ENCODE measurements at regions not wholly inside any gene's neighbourhood (a gene's known extent, or its start where the extent isn't known, plus 50 kb on each side); places are given as distances from the start of the nearest gene placed in this dataset.

GRCh38 chr19:30667746-30668145 is 295.6 kb downstream of the ZNF536 start:
- TF ChIP-seq GATA3 (IDR thresholded peaks at IDR 0.05; ENCODE audit: low read depth, low read length): no peak
- no peak for TF ChIP-seq GATA2 (IDR thresholded peaks at IDR 0.05; ENCODE audit: low read depth, low read length)

GRCh38 chr19:30667227-30667626 is 295.0 kb downstream of the ZNF536 start:
- TF ChIP-seq GATA2 (IDR thresholded peaks at IDR 0.05; ENCODE audit: low read depth, low read length) (no peak), GATA3 (IDR thresholded peaks at IDR 0.05; ENCODE audit: low read depth, low read length) (no peak)

GRCh38 chr19:30666301-30666803 is 294.2 kb downstream of the ZNF536 start:
- no peak for TF ChIP-seq GATA3 (IDR thresholded peaks at IDR 0.05; ENCODE audit: low read depth, low read length)
- no peak for TF ChIP-seq GATA2 (IDR thresholded peaks at IDR 0.05; ENCODE audit: low read depth, low read length)

- no peak for TF ChIP-seq GATA2 (IDR thresholded peaks at IDR 0.05; ENCODE audit: low read depth, low read length)
- no peak for TF ChIP-seq GATA3 (IDR thresholded peaks at IDR 0.05; ENCODE audit: low read depth, low read length)
Measured at GRCh38 chr19:30665449-30665848, 293.3 kb downstream of the ZNF536 start.

GRCh38 chr19:30663611-30664174 is 291.5 kb downstream of the ZNF536 start:
- TF ChIP-seq GATA2 (IDR thresholded peaks at IDR 0.05; ENCODE audit: low read depth, low read length) (no peak), GATA3 (IDR thresholded peaks at IDR 0.05; ENCODE audit: low read depth, low read length) (no peak)

- TF ChIP-seq GATA3 (IDR thresholded peaks at IDR 0.05; ENCODE audit: low read depth, low read length) (peak; percentile 62), GATA2 (IDR thresholded peaks at IDR 0.05; ENCODE audit: low read depth, low read length) (peak; percentile 50; the same call in 1 of the 2 replicates)
Measured at GRCh38 chr19:30662211-30662861, 290.2 kb downstream of the ZNF536 start.

- TF ChIP-seq GATA3 (IDR thresholded peaks at IDR 0.05; ENCODE audit: low read depth, low read length) (no peak), GATA2 (IDR thresholded peaks at IDR 0.05; ENCODE audit: low read depth, low read length) (no peak)
Measured at GRCh38 chr19:30659638-30660037, 287.5 kb downstream of the ZNF536 start.

- no peak for TF ChIP-seq GATA3 (IDR thresholded peaks at IDR 0.05; ENCODE audit: low read depth, low read length)
- no peak for TF ChIP-seq GATA2 (IDR thresholded peaks at IDR 0.05; ENCODE audit: low read depth, low read length)
Measured at GRCh38 chr19:30656520-30657100, 284.4 kb downstream of the ZNF536 start.

GRCh38 chr19:30653646-30654386 is 281.6 kb downstream of the ZNF536 start:
- no peak for TF ChIP-seq GATA3 (IDR thresholded peaks at IDR 0.05; ENCODE audit: low read depth, low read length)
- TF ChIP-seq GATA2 (IDR thresholded peaks at IDR 0.05; ENCODE audit: low read depth, low read length): no peak

GRCh38 chr19:30652751-30653150 is 280.6 kb downstream of the ZNF536 start:
- no peak for TF ChIP-seq GATA3 (IDR thresholded peaks at IDR 0.05; ENCODE audit: low read depth, low read length)
- TF ChIP-seq GATA2 (IDR thresholded peaks at IDR 0.05; ENCODE audit: low read depth, low read length): no peak

GRCh38 chr19:30651691-30652090 is 279.5 kb downstream of the ZNF536 start:
- TF ChIP-seq GATA3 (IDR thresholded peaks at IDR 0.05; ENCODE audit: low read depth, low read length): no peak
- TF ChIP-seq GATA2 (IDR thresholded peaks at IDR 0.05; ENCODE audit: low read depth, low read length): no peak

GRCh38 chr19:30651066-30651465 is 278.9 kb downstream of the ZNF536 start:
- TF ChIP-seq GATA2 (IDR thresholded peaks at IDR 0.05; ENCODE audit: low read depth, low read length): no peak
- no peak for TF ChIP-seq GATA3 (IDR thresholded peaks at IDR 0.05; ENCODE audit: low read depth, low read length)

- TF ChIP-seq GATA3 (IDR thresholded peaks at IDR 0.05; ENCODE audit: low read depth, low read length): no peak
- no peak for TF ChIP-seq GATA2 (IDR thresholded peaks at IDR 0.05; ENCODE audit: low read depth, low read length)
Measured at GRCh38 chr19:30649934-30650614, 277.9 kb downstream of the ZNF536 start.
